Thoracic aorta (tissue), 2 donors: ENCODE measurements at regions not wholly inside any gene's neighbourhood (a gene's known extent, or its start where the extent isn't known, plus 50 kb on each side); places are given as distances from the start of the nearest gene placed in this dataset.
A peak's percentile ranks its signal among the peaks of the same experiment; 100 is the strongest.

ENCODE experiments used
- ATAC-seq: fragments of 150-250 bp; one replicate; pipeline ENCODE4 v1.8.0; 2017; ENCODE audit warnings: low read depth; ENCODE audit not compliant: insufficient number of reproducible peaks, low FRiP score
- DNase-seq: peaks from one replicate; pipeline ENCODE4 v3.0.0-alpha.2; 2020; ENCODE audit warnings: low spot score
- H3K27ac ChIP-seq, 2 donors: fragments of 200-600 bp; sonication (generic); 1 replicate in 1 of 2; 2 replicates in 1 of 2; pipeline ENCODE4 v1.5.1; 2016; ENCODE audit warnings: mild to moderate bottlenecking in 2 of 2, moderate library complexity in 2 of 2
- H3K27me3 ChIP-seq: fragments of 200-600 bp; sonication (generic); replicated peaks from 2 replicates; pipeline ENCODE4 v1.6.0; 2016; ENCODE audit warnings: mild to moderate bottlenecking; ENCODE audit not compliant: insufficient read depth
- H3K36me3 ChIP-seq: fragments of 200-600 bp; sonication (generic); one replicate; pipeline ENCODE4 v1.5.1; 2016
- H3K4me1 ChIP-seq, 2 donors: fragments of 200-600 bp; sonication (generic); 1 replicate in 1 of 2; 2 replicates in 1 of 2; pipeline versions ENCODE4 v1.5.1 to v1.6.0; 2016; ENCODE audit warnings: low read depth in 2 of 2, mild to moderate bottlenecking in 1 of 2; ENCODE audit not compliant: control insufficient read depth in 1 of 2
- H3K4me3 ChIP-seq: fragments of 200-600 bp; sonication (generic); 2 replicates; pipeline ENCODE4 v1.5.1; 2016; ENCODE audit warnings: mild to moderate bottlenecking
- H3K9me3 ChIP-seq: fragments of 200-600 bp; sonication (generic); 2 replicates; pipeline ENCODE4 v1.5.1; 2016
- TF ChIP-seq, protein P1 (sequence below): fragments of 200-600 bp; sonication (generic); IDR thresholded peaks from one replicate; pipeline ENCODE4 v1.5.1; 2019; ENCODE audit warnings: antibody characterized with exemption

DNA sequence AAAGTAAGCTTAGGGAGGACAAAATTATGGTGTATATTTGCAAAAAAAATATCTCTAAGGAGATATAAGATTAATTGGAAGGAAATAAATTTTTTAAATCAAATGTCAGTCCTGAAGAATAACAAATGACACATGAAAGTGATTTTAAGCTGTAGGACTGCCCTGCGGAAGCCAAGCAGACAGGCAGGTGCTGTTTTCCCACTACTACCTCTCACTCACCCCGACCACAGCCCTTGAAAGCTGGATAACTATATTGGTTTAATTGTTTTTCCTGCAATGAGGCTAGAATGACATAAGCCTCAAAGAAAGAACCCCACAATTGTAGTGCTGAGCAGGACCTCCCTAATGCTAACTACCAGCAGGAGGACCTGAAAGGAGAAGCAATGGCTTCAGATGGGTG, 68.6 kb upstream of the VIPR2 start:
- Histone ChIP-seq H3K36me3 (no peaks in the 10 kb centered on the region), H3K27me3 (no peaks in the 10 kb centered on the region), H3K9me3 (no peaks in the 10 kb centered on the region), H3K27ac (no peak overlapping the region), H3K4me3 (no peak overlapping the region), H3K4me1 (peaks cover 0 to 17% of the 10 kb centered on the region in 2 donors)
- TF ChIP-seq, protein P1, sequence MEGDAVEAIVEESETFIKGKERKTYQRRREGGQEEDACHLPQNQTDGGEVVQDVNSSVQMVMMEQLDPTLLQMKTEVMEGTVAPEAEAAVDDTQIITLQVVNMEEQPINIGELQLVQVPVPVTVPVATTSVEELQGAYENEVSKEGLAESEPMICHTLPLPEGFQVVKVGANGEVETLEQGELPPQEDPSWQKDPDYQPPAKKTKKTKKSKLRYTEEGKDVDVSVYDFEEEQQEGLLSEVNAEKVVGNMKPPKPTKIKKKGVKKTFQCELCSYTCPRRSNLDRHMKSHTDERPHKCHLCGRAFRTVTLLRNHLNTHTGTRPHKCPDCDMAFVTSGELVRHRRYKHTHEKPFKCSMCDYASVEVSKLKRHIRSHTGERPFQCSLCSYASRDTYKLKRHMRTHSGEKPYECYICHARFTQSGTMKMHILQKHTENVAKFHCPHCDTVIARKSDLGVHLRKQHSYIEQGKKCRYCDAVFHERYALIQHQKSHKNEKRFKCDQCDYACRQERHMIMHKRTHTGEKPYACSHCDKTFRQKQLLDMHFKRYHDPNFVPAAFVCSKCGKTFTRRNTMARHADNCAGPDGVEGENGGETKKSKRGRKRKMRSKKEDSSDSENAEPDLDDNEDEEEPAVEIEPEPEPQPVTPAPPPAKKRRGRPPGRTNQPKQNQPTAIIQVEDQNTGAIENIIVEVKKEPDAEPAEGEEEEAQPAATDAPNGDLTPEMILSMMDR = no peak
- ATAC-seq (no peak), DNase-seq (no peak)

DNA sequence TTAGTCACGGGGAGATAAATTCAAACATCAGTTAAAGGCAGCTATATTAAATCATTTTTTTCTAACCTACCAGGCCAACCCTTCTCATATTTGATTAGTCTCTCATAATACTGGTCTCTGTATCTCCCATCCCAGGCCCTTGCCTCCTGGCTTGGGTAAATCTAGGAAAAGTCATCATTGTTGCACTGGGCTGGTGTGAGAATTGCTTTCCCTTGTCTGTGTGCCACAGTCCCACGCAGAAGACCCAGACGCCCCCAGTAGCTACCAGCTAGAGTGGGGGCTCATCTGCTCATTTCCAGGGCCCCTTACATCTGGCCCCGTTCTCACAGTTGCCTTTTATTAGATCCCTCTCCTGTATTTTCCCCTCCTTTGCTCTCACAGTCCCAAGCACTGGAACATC, 67.6 kb upstream of the VIPR2 start:
- no peak overlapping the region for H3K4me3 ChIP-seq
- H3K27ac ChIP-seq = peak overlapping the region in 1 of 2 donors; percentile 60
- DNase-seq (no peak), ATAC-seq (no peak)
- no peaks in the 10 kb centered on the region for H3K36me3 ChIP-seq
- H3K27me3 ChIP-seq = no peaks in the 10 kb centered on the region
- H3K9me3 ChIP-seq = no peaks in the 10 kb centered on the region
- H3K4me1 ChIP-seq = peaks cover 0 to 17% of the 10 kb centered on the region in 2 donors
- TF ChIP-seq, protein P1 = no peak

DNA sequence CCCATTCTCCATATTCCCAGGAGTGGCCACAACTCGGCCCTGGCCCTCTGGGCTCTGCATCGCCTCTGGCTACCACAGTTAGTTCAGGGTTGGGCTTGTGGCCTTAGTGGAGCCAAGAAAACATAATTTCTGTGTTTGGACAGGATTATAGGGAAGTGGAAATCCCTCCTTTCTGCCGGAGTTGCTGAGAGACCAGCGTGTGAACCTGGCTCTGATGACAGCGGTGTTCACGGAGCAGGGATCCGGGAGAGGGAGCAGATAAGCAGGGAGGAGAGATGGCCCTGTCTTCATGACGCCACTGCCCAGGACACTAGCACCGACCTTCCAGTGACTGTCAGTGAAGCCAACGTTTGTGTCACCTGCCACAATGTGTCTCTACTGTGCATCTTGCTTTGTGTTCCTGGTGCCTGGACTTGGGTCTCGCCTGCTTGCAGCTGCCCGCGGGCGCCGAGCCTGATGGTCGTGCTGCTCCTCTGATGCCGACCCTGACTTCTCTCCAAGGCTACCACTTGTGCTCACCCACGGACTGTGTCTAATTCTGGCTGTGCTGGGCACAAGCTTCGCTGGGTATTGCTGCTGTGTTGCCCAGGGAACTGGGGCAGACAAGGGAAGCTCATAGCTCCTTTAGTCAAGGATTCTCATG, 67.0 kb upstream of the VIPR2 start:
- Histone ChIP-seq H3K4me3 (peak overlapping the region; percentile 36), H3K27me3 (no peaks in the 10 kb centered on the region), H3K27ac (peak overlapping the region in 1 of 2 donors; percentile 60), H3K36me3 (no peaks in the 10 kb centered on the region), H3K9me3 (no peaks in the 10 kb centered on the region), H3K4me1 (peaks cover 0 to 17% of the 10 kb centered on the region in 2 donors)
- DNase-seq (no peak), ATAC-seq (peak; percentile 75)
- TF ChIP-seq, protein P1 = no peak

DNA sequence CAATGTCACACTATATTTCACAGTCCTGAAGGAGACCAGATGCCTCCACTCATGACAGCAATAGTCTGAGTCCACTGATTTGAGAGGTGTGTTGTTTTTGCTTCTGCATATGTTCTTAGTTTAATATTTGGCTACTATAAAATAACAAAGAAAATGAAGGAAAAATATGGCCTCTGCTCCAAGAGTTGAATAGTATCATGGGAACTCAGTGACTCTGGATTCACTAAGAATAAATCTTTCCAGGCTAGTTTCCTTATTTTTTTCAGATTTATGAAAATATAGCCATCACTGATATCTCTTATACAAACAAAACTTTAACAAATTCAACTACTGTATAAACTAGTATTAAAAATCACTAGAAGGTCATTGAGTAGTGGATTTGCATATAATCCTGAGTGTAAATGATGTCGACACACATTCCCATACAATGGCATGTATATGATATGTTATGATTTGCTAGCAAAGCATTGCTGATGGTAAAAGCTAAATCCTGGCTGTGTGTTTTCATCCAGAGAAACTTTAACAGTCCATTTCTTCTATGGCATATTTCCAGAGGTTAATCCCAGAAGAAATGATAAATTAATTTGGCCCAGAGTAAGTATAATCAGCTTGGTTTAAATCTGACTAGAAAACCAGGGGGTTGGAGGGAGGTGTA, 66.0 kb upstream of the VIPR2 start:
- no peak for ATAC-seq

DNA sequence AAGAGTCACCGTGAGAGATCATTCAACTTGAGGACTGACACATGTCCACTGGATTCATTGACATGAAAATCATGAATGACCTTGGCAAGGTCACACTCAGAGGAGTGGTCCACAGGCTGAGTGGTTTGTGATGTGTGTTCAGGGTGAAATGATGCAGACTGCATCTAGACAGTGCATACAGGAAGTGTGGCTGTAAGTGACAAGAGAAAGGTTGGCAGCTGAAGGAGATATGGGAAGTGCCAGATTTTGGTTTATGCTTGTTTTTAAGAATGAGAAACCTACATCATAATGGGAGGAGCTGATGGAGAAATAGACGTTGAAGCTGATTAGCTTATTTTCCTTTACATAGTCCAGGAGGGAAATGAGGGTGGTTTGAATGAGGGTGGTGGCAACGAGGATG, 64.8 kb upstream of the VIPR2 start:
- Histone ChIP-seq H3K36me3 (no peaks in the 10 kb centered on the region), H3K27ac (no peak overlapping the region), H3K27me3 (no peaks in the 10 kb centered on the region), H3K4me1 (peaks cover 0 to 17% of the 10 kb centered on the region in 2 donors), H3K4me3 (no peak overlapping the region), H3K9me3 (no peaks in the 10 kb centered on the region)
- no peak for DNase-seq
- TF ChIP-seq, protein P1 = no peak
- no peak for ATAC-seq

More for the DNA sequence above, 66.0 kb upstream of the VIPR2 start:
- Histone ChIP-seq H3K36me3 (no peaks in the 10 kb centered on the region), H3K4me1 (peaks cover 0 to 17% of the 10 kb centered on the region in 2 donors), H3K27me3 (no peaks in the 10 kb centered on the region), H3K4me3 (no peak overlapping the region), H3K27ac (peak overlapping the region in 1 of 2 donors; percentile 60), H3K9me3 (no peaks in the 10 kb centered on the region)
- TF ChIP-seq, protein P1 = no peak
- no peak for DNase-seq
